ENCODE measurements at regions not wholly inside any gene's neighbourhood (a gene's known extent, or its start where the extent isn't known, plus 50 kb on each side); places are given as distances from the start of the nearest gene placed in this dataset.

GRCh38 chr3:78281381-78281780 lies 1241.5 kb downstream of the ROBO2 start:
- H2AFZ ChIP-seq (ENCODE audit: low read length) = no peak overlapping the region
- no peaks in the 10 kb centered on the region for H3K9me3 ChIP-seq (ENCODE audit: low read length)
- no peak for DNase-seq (ENCODE audit: low spot score)
- no peaks in the 10 kb centered on the region for H3K9me2 ChIP-seq (ENCODE audit: insufficient read depth, low read length)
- intact Hi-C loops (cut with micrococcal nuclease; ENCODE audit: unreplicated experiment) = no loop called here
- ChIA-PET POLR2A (no interaction called here), CTCF (ENCODE audit: unreplicated experiment) (no interaction called here)
- H3K4me1 ChIP-seq (ENCODE audit: insufficient read depth, low read length, poor library complexity, severe bottlenecking) = no peaks in the 10 kb centered on the region
- no peak overlapping the region for H3K4me2 ChIP-seq (ENCODE audit: low read length)
- no peak overlapping the region for H3K4me3 ChIP-seq (ENCODE audit: low read depth, low read length, poor library complexity, severe bottlenecking)
- no peaks in the 10 kb centered on the region for H3K79me2 ChIP-seq (ENCODE audit: insufficient read depth, low read depth, low read length)
- no peaks in the 10 kb centered on the region for H4K20me1 ChIP-seq (ENCODE audit: insufficient read depth, low read length)
- H3K27ac ChIP-seq (ENCODE audit: low read depth, low read length, poor library complexity, severe bottlenecking) = no peak overlapping the region
- H3K36me3 ChIP-seq (ENCODE audit: insufficient read depth, low read length) = no peaks in the 10 kb centered on the region
- TF ChIP-seq CTCF (conservative IDR thresholded peaks at IDR 0.05; ENCODE audit: low read length) (no peak), EZH2phosphoT487 (IDR thresholded peaks at IDR 0.05; ENCODE audit: borderline replicate concordance, low read depth, low read length) (no peak)
- BruUV-seq (replicated peaks) = no TSS peak

- H3K79me2 ChIP-seq (ENCODE audit: insufficient read depth, low read depth, low read length) = no peaks in the 10 kb centered on the region
- TF ChIP-seq EZH2phosphoT487 (IDR thresholded peaks at IDR 0.05; ENCODE audit: borderline replicate concordance, low read depth, low read length) (no peak), CTCF (conservative IDR thresholded peaks at IDR 0.05; ENCODE audit: low read length) (no peak)
- intact Hi-C loops (cut with micrococcal nuclease; ENCODE audit: unreplicated experiment) = no loop called here
Measured at GRCh38 chr3:78283994-78284393, 1244.1 kb downstream of the ROBO2 start.

GRCh38 chr3:78285032-78285728 lies 1245.3 kb downstream of the ROBO2 start:
- Histone ChIP-seq H3K27ac (ENCODE audit: low read depth, low read length, poor library complexity, severe bottlenecking) (no peak overlapping the region), H3K4me1 (ENCODE audit: insufficient read depth, low read length, poor library complexity, severe bottlenecking) (no peaks in the 10 kb centered on the region), H2AFZ (ENCODE audit: low read length) (no peak overlapping the region), H3K9me2 (ENCODE audit: insufficient read depth, low read length) (no peaks in the 10 kb centered on the region), H4K20me1 (ENCODE audit: insufficient read depth, low read length) (no peaks in the 10 kb centered on the region), H3K4me2 (ENCODE audit: low read length) (no peak overlapping the region), H3K4me3 (ENCODE audit: low read depth, low read length, poor library complexity, severe bottlenecking) (no peak overlapping the region), H3K9me3 (ENCODE audit: low read length) (no peaks in the 10 kb centered on the region), H3K36me3 (ENCODE audit: insufficient read depth, low read length) (no peaks in the 10 kb centered on the region), H3K79me2 (ENCODE audit: insufficient read depth, low read depth, low read length) (no peaks in the 10 kb centered on the region)
- TF ChIP-seq EZH2phosphoT487 (IDR thresholded peaks at IDR 0.05; ENCODE audit: borderline replicate concordance, low read depth, low read length) (no peak), CTCF (conservative IDR thresholded peaks at IDR 0.05; ENCODE audit: low read length) (no peak)
- no TSS peak for BruUV-seq (replicated peaks)
- ChIA-PET CTCF (ENCODE audit: unreplicated experiment) (interaction anchor here (0.6 kb wide), 1 partner anchor 1957 kb away, joined by 5 read pairs; no protein-coding TSS in a partner anchor), POLR2A (no interaction called here)
- intact Hi-C loops (cut with micrococcal nuclease; ENCODE audit: unreplicated experiment) = no loop called here
- no peak for DNase-seq (ENCODE audit: low spot score)

More at GRCh38 chr3:78283994-78284393, 1244.1 kb downstream of the ROBO2 start:
- H4K20me1 ChIP-seq (ENCODE audit: insufficient read depth, low read length) = no peaks in the 10 kb centered on the region
- no peaks in the 10 kb centered on the region for H3K36me3 ChIP-seq (ENCODE audit: insufficient read depth, low read length)
- no peak overlapping the region for H3K27ac ChIP-seq (ENCODE audit: low read depth, low read length, poor library complexity, severe bottlenecking)
- CTCF ChIA-PET (ENCODE audit: unreplicated experiment) = no interaction called here
- H2AFZ ChIP-seq (ENCODE audit: low read length) = no peak overlapping the region
- H3K9me3 ChIP-seq (ENCODE audit: low read length) = no peaks in the 10 kb centered on the region
- DNase-seq (ENCODE audit: low spot score) = no peak
- H3K4me2 ChIP-seq (ENCODE audit: low read length) = no peak overlapping the region
- POLR2A ChIA-PET = no interaction called here
- no TSS peak for BruUV-seq (replicated peaks)
- H3K4me3 ChIP-seq (ENCODE audit: low read depth, low read length, poor library complexity, severe bottlenecking) = no peak overlapping the region
- H3K9me2 ChIP-seq (ENCODE audit: insufficient read depth, low read length) = no peaks in the 10 kb centered on the region
- H3K4me1 ChIP-seq (ENCODE audit: insufficient read depth, low read length, poor library complexity, severe bottlenecking) = no peaks in the 10 kb centered on the region
